ENCODE measurements at regions not wholly inside any gene's neighbourhood (a gene's known extent, or its start where the extent isn't known, plus 50 kb on each side); places are given as distances from the start of the nearest gene placed in this dataset.

GRCh38 chr6:145060714-145061113, 674.6 kb downstream of the EPM2A start:
- Histone ChIP-seq H3K27me3 (no peaks in the 10 kb centered on the region), H3K36me3 (no peaks in the 10 kb centered on the region), H3K9me3 (no peaks in the 10 kb centered on the region), H3K4me3 (ENCODE audit: low read depth, low read length) (no peak overlapping the region), H3K4me1 (peaks cover 8% of the 10 kb centered on the region)
- DNase-seq, result no peak
- no peak for TF ChIP-seq CTCF (IDR thresholded peaks at IDR 0.05; ENCODE audit: low read depth, low read length)

DNA sequence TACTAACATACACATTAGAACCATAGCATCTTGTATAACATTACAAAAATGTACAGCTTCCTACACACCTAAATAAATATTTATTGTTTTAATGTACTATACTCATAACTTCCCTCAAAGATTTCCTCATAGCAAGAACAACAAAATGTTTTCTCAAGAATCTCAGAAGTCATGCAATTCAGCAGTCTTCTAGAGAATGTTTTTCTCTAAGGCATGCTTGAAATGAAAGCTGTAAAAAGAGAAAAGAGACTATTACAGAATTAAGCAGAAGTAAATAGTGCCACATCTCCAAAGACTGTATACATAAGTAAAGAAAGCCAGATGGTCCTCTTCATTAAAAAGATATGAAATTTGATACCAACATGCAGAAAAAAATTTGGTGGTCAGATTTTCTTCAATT, 672.2 kb downstream of the EPM2A start:
- TF ChIP-seq CTCF (IDR thresholded peaks at IDR 0.05; ENCODE audit: low read depth, low read length), result no peak
- no peak for DNase-seq
- H3K9me3 ChIP-seq, result no peaks in the 10 kb centered on the region
- peaks cover 13% of the 10 kb centered on the region for H3K4me1 ChIP-seq
- H3K36me3 ChIP-seq, result no peaks in the 10 kb centered on the region
- no peaks in the 10 kb centered on the region for H3K27me3 ChIP-seq
- H3K4me3 ChIP-seq (ENCODE audit: low read depth, low read length), result no peak overlapping the region

DNA sequence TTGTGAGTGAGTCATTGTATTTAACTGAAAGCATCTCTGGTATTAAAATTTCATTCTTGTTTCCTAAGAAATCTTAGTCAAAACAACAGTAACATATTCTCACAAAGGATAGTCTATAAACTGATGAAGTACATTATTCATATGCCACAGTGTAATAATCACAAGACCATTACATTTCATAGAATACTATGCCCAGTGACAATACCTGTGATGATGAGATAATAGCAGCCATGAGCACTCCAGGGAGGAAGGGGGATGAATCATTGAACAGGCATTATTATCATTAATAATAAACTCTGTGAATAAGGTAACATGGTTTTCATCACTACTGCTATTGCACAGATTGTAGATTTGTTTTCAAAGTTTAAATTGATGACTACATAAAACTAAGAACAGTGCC, 667.9 kb downstream of the EPM2A start:
- DNase-seq, result no peak
- no peaks in the 10 kb centered on the region for H3K27me3 ChIP-seq
- no peaks in the 10 kb centered on the region for H3K36me3 ChIP-seq
- no peak overlapping the region for H3K4me3 ChIP-seq (ENCODE audit: low read depth, low read length)
- no peak for TF ChIP-seq CTCF (IDR thresholded peaks at IDR 0.05; ENCODE audit: low read depth, low read length)
- no peaks in the 10 kb centered on the region for H3K9me3 ChIP-seq
- H3K4me1 ChIP-seq, result peaks cover 27% of the 10 kb centered on the region

DNA sequence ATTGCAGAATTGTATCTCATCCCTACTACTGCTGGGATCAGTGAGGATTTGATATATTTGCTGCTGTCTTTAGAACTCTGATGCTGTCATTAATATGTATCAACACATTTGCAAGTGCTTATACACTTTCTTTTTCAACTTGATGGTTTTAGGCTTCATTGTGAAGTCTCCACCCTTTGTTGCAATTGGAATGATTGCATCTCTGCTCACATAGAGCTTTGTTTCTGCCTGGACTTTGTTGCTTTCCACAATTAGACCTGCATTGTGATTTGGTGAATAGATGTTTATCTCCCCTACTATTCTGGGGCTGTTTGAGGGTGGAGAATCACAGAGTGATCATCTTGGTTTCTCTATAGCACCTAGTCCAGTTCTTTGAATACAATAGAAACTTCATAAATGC, 666.7 kb downstream of the EPM2A start:
- Histone ChIP-seq H3K4me1 (peaks cover 26% of the 10 kb centered on the region), H3K27me3 (no peaks in the 10 kb centered on the region), H3K4me3 (ENCODE audit: low read depth, low read length) (no peak overlapping the region), H3K9me3 (no peaks in the 10 kb centered on the region), H3K36me3 (no peaks in the 10 kb centered on the region)
- no peak for DNase-seq
- TF ChIP-seq CTCF (IDR thresholded peaks at IDR 0.05; ENCODE audit: low read depth, low read length), result no peak

GRCh38 chr6:145069966-145070365, 665.4 kb downstream of the EPM2A start:
- TF ChIP-seq CTCF (IDR thresholded peaks at IDR 0.05; ENCODE audit: low read depth, low read length), result no peak
- Histone ChIP-seq H3K4me3 (ENCODE audit: low read depth, low read length) (no peak overlapping the region), H3K36me3 (no peaks in the 10 kb centered on the region), H3K4me1 (peaks cover 22% of the 10 kb centered on the region), H3K9me3 (no peaks in the 10 kb centered on the region), H3K27me3 (no peaks in the 10 kb centered on the region)
- DNase-seq, result no peak

DNA sequence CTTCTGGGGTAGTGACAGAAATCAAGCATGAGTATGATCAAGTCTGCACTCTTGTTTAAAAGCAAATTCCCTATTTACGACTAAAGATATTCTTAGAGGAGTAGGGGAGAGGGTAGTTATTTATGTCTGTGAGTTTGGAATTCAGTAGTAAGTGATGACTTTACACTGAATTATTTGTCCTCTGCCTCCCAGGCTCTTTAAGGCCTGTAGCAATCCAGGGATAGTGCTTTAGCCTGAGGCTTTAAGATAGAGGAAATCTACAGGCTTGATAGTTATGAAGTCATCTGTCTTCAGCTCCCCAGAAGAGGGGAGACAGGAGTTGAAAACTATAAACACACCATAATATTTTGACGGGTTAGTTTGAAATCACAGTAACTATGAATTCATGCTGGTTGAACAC, 664.5 kb downstream of the EPM2A start:
- DNase-seq, result no peak
- Histone ChIP-seq H3K36me3 (no peaks in the 10 kb centered on the region), H3K27me3 (no peaks in the 10 kb centered on the region), H3K9me3 (no peaks in the 10 kb centered on the region), H3K4me1 (peaks cover 22% of the 10 kb centered on the region), H3K4me3 (ENCODE audit: low read depth, low read length) (no peak overlapping the region)
- TF ChIP-seq CTCF (IDR thresholded peaks at IDR 0.05; ENCODE audit: low read depth, low read length), result no peak
